H1 (cell line): ENCODE measurements at regions not wholly inside any gene's neighbourhood (a gene's known extent, or its start where the extent isn't known, plus 50 kb on each side); places are given as distances from the start of the nearest gene placed in this dataset.

Source experiments
- CHD2 ChIP-seq: IDR thresholded peaks from 2 replicates; pipeline ENCODE4 v1.6.1; 2012; ENCODE audit warnings: low read length, improper control_type of control experiment
- NRF1 ChIP-seq: IDR thresholded peaks from 2 replicates; pipeline ENCODE4 v1.6.1; 2011; ENCODE audit warnings: mild to moderate bottlenecking, low read depth, low read length, improper control_type of control experiment
- PHF8 ChIP-seq: fragments of 200-600 bp; sonication (generic); conservative IDR thresholded peaks from 2 replicates; pipeline ENCODE4 v1.7.1; 2012; ENCODE audit warnings: low read depth, mild to moderate bottlenecking, inconsistent platforms, low read length, moderate library complexity
- SIN3A ChIP-seq, 2 experiments: IDR thresholded peaks in 1 of 2; conservative IDR thresholded peaks in 1 of 2; 2 replicates each; pipeline ENCODE4 v1.6.1; 2011 to 2012; ENCODE audit warnings: low read length in 2 of 2, improper control_type of control experiment in 1 of 2, low read depth in 1 of 2, mild to moderate bottlenecking in 1 of 2
- SP4 ChIP-seq: IDR thresholded peaks from 2 replicates; pipeline ENCODE4 v1.6.1; 2012; ENCODE audit warnings: low read length, inconsistent platforms
- TF ChIP-seq, protein P1 (sequence below): IDR thresholded peaks from 2 replicates; pipeline ENCODE4 v1.6.1; 2012; ENCODE audit warnings: inconsistent platforms

- TF ChIP-seq PHF8, result no peak
- TF ChIP-seq SIN3A (conservative IDR thresholded peaks at IDR 0.05 in 1 of 2, IDR thresholded peaks at IDR 0.05 in 1 of 2; ENCODE audit: low read depth in 1 of 2, low read length in 2 of 2), result no peak
- TF ChIP-seq, protein P1, sequence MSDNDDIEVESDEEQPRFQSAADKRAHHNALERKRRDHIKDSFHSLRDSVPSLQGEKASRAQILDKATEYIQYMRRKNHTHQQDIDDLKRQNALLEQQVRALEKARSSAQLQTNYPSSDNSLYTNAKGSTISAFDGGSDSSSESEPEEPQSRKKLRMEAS, result no peak
- TF ChIP-seq SP4, result no peak
- no peak for TF ChIP-seq NRF1
- TF ChIP-seq CHD2, result no peak
- TF ChIP-seq, all 59 proteins: peak for 0
These were observed 1510.3 kb downstream of the PCDH9 start (continued) for GRCh38 chr13:65719831-65720230.
